Stimulated activated CD8-positive, alpha-beta memory T cell treated with anti-CD3 and anti-CD28 coated beads, Interleukin-2, amount 100 ng/mL, for 48 hours (primary cell): ENCODE measurements at regions not wholly inside any gene's neighbourhood (a gene's known extent, or its start where the extent isn't known, plus 50 kb on each side); places are given as distances from the start of the nearest gene placed in this dataset.
"Not testable (repeated sequence)": the region's sequence is repeated elsewhere in the genome, so short reads cannot be mapped to it uniquely, and the experiment has no call there.

Source experiments
- DNase-seq, 2 donors: peaks; one replicate each; pipeline ENCODE4 v3.0.0-alpha.2; 2020; ENCODE audit warnings: low read depth in 2 of 2

GRCh38 chr14:54251356-54251755 is 145.5 kb upstream of the CDKN3 start:
- DNase-seq, result no peak

DNA sequence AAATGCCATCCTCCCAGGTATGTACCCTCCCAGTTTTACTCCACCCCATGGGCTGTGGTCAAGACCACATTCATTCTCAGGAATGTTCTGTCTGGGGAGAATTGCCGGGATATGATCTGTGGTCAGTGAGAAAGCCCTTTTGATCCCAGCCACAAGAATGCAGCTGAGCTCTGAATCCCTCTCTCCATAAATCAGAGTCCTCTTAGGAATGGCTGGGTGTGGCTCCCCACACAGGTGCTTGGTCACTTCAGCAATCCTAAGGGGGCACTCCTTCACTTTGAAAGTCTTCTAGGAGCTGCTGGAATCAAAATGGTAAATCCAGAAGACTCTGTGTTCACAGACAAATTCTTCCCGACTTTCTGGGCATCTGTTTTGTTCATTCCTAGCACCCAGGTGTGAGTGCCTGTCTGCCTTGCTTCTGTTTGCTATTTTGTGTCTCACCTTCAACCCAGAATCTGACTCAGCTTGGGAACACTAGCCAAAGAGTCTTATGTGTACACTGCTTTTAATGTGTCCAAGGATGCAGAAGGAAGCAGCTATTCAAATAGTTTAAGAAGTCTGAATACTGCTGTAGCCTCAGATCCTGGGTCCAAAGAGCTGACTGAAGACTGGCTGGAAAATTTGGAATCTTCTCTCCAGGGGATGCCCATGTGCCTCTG is 144.6 kb upstream of the CDKN3 start:
- DNase-seq, result no peak

GRCh38 chr14:54253195-54253947 is 143.4 kb upstream of the CDKN3 start:
- peak in 1 of 2 donors; percentile 1 for DNase-seq

GRCh38 chr14:54256156-54256555 is 140.7 kb upstream of the CDKN3 start:
- DNase-seq, result no peak

DNA sequence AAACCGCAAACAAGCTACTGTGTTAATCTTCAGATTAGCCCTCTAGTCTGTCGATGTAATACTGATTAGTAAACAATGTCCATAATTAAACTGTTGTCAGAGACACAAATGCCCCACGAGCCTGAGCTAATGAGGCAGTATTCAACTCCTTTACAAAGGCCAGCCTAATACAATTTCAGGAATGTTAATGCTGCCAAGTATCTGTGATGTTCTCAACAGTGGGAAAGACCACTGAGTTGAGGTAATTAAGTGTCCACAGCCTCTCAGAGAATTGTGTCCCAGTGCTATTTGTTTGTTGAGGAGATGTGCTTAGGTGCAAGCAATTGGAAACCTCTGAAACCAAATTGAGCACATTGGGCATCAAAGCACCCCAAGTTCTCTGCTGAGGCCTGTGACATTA is 139.4 kb upstream of the CDKN3 start:
- no peak for DNase-seq

- DNase-seq, result no peak
Measured at GRCh38 chr14:54258382-54258781, 138.4 kb upstream of the CDKN3 start.

GRCh38 chr14:54259821-54260220 is 137.0 kb upstream of the CDKN3 start:
- DNase-seq, result no peak

GRCh38 chr14:54261283-54261682 is 135.5 kb upstream of the CDKN3 start:
- no peak for DNase-seq

- DNase-seq, result not testable (repeated sequence)
Measured at GRCh38 chr14:54266616-54267015, 130.2 kb upstream of the CDKN3 start.

- DNase-seq, result no peak
Measured at GRCh38 chr14:54267172-54267571, 129.6 kb upstream of the CDKN3 start.

GRCh38 chr14:54275997-54276725 is 120.6 kb upstream of the CDKN3 start:
- DNase-seq, result no peak

DNA sequence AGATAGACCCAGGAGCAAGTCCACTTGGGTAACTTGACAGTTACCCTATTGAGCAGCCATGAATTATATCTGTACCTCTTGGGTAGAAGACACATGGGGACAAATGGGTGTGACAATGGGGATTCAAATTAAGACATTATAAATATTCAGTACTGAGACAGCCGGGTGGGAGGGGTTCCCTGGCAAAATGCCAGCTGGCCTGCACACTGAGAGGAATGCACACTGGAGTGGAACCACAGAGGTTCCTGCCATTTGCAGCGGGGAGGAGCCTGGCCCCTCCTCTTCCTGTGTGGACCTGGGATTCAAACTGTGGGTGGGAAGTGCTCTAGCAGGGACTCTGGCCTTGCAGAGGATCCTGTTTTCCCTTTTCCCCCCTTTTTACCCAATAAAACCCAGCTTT is 118.7 kb upstream of the CDKN3 start:
- DNase-seq, result no peak

- DNase-seq, result no peak
Measured at GRCh38 chr14:54278665-54279295, 118.0 kb upstream of the CDKN3 start.

- no peak for DNase-seq
Measured at GRCh38 chr14:54282849-54283248, 114.0 kb upstream of the CDKN3 start.

DNA sequence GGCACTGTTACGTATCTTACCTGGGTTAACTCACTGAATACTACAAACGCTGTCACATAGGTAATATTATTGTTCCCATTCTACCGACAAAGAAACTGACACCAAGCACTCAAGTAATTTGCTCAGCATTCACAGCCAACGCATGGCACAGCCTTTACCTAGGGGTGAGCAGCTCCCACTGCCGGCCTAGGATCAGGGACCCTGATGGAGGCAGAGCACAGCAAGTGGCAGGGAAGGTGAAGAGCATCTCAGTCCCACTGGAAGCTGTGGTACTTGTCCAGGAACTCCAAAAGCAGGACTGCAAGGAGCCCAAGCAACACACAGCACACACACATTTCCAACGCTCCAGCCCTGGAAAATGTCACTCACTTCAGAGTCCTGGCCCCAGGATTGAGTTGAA is 111.8 kb upstream of the CDKN3 start:
- DNase-seq, result no peak

- no peak for DNase-seq
Measured at GRCh38 chr14:54291491-54292191, 105.2 kb upstream of the CDKN3 start.

- no peak for DNase-seq
Measured at GRCh38 chr14:54294802-54295201, 102.0 kb upstream of the CDKN3 start.

DNA sequence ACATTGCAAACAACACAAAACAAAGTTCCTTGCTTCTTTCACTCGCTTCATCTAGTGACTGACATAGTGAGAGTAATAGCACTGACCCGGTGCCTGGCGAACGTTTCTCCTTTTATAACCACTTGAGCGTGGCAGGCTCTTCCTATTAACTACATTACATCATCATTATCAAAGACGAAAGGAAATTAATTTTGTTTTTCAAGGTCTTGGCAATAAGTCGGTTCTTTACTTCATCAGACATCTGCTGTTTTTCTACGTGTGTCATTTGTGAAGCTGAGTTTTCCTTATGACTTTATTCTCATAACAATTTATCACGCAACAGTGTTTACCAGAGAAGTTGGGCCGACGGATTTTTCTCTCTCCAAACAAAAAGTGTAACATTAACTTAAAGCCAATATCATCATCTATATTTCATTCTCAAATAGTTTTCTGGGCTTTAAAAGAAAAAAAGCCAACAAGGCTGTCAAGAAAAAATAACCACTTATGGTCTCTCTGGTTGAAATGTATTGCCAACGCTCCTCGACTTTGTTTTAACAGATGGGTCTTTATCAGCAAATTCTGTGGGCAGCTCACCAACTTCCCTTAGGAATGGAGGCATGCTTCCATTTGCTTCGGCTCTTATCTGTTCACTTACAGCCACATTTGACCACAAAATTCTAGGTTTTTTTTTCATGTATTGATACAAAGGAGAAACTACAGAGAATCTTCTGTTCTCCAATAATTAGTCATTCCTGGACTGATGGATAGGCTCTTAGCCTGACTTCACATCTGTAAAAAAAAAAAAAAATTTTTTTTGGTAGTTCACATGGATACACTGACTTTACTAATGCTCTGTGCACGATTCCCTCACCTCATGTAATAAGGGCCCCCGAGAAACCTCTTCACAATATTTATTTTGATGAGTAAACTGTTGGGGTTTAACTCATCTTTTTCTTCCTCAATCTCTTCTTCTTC is 97.1 kb upstream of the CDKN3 start:
- no peak for DNase-seq

DNA sequence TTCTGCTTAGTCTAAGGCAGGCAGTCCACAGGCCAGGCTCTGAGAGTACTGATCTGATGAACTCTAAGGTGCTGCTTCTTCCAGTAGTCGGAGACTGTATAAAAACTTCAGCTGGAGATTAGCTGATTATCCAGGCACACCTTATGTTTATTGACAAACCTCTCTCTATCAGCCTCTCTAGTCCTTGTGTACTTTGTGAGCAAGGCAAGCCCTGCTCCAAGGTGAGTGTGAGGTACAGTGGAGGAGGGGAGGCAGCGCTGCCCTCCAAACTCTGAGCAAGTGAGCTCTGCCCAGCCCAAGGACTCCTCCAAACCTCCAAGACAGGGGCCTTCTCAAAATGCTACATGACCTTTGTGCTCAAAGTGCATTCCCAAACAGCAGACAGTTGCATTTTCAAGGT is 95.9 kb upstream of the CDKN3 start:
- no peak for DNase-seq

DNA sequence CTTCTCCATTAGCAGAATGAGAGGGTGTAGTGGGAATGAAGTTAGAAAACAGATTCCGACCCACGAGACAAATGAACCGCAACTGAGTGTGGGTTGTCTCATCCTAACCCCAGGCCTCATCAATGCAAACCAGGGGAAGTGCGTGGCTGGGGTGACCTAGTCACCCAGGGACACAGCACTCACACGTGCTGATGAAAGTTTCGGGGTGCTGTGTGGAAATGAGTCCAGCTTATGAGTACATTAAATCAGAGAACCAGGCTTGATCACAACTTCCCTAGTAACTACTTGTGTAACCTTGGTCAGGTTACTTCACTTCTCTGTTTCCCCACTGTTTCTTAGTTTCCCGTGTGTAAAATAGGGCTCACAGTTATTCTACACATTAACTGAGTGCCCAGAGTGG is 95.4 kb upstream of the CDKN3 start:
- DNase-seq, result no peak

DNA sequence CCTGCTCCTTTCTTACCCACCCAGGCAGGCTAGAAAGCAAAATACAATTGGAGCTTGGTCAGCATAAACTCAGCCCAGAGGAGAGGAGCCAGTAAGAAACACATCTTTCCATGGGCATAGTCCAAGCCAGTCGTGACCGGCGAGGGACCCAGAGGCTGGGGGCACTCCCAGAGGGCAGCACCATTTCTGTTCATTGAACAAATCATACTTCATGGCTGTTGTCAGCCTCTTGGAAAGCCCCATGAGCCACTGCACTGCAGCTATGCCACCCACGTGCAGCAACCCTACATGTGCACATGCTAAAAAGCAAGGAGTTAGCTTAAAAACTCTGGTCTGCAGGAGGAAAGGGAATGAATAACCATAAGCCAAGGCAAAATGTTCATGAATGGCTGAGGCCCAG is 90.0 kb upstream of the CDKN3 start:
- no peak for DNase-seq
